OCI-LY1 (cell line): ENCODE measurements at regions not wholly inside any gene's neighbourhood (a gene's known extent, or its start where the extent isn't known, plus 50 kb on each side); places are given as distances from the start of the nearest gene placed in this dataset.

Experiments used
- H2AFZ ChIP-seq: fragments of 200-600 bp; sonication (generic), shearing (Covaris generic); 2 replicates; pipeline ENCODE4 v1.6.0; 2014; ENCODE audit warnings: antibody characterized with exemption, mild to moderate bottlenecking, low read length
- H3F3A ChIP-seq: fragments of 200-600 bp; sonication (generic), shearing (Covaris generic); 2 replicates; pipeline ENCODE4 v1.6.0; 2014; ENCODE audit warnings: mild to moderate bottlenecking, antibody characterized with exemption, low read length, moderate library complexity; ENCODE audit not compliant: insufficient read depth
- H3K27ac ChIP-seq: fragments of 200-600 bp; sonication (generic); 2 replicates; pipeline ENCODE4 v1.5.1; 2014; ENCODE audit warnings: low read length, mixed run types, mild to moderate bottlenecking, low read depth; ENCODE audit not compliant: poor library complexity, severe bottlenecking
- H3K27me3 ChIP-seq: fragments of 200-600 bp; sonication (generic); 2 replicates; pipeline ENCODE4 v1.6.0; 2014; ENCODE audit warnings: antibody characterized with exemption, mild to moderate bottlenecking, low read length, moderate library complexity; ENCODE audit not compliant: insufficient read depth
- H3K36me3 ChIP-seq: fragments of 200-600 bp; sonication (generic); 2 replicates; pipeline ENCODE4 v1.6.1; 2014; ENCODE audit warnings: mild to moderate bottlenecking, antibody characterized with exemption, low read length, moderate library complexity, mixed read lengths; ENCODE audit not compliant: insufficient read depth
- H3K4me1 ChIP-seq: fragments of 200-600 bp; sonication (generic); 2 replicates; pipeline ENCODE4 v1.5.1; 2014; ENCODE audit warnings: mild to moderate bottlenecking, low read length, moderate library complexity; ENCODE audit not compliant: insufficient read depth, severe bottlenecking
- H3K4me2 ChIP-seq: fragments of 200-600 bp; sonication (generic), shearing (Covaris generic); 2 replicates; pipeline ENCODE4 v1.6.1; 2014; ENCODE audit warnings: low read length
- H3K4me3 ChIP-seq: fragments of 200-600 bp; sonication (generic); 2 replicates; pipeline ENCODE4 v1.5.1; 2014; ENCODE audit warnings: low read length, low read depth, mild to moderate bottlenecking, mixed read lengths; ENCODE audit not compliant: poor library complexity, severe bottlenecking
- H3K79me2 ChIP-seq: fragments of 200-600 bp; shearing (Covaris generic); 2 replicates; pipeline ENCODE4 v1.6.1; 2016; ENCODE audit warnings: mixed run types, low read length, mixed read lengths; ENCODE audit not compliant: insufficient read depth
- H3K9ac ChIP-seq: fragments of 200-600 bp; sonication (generic), shearing (Covaris generic); 2 replicates; pipeline ENCODE4 v1.6.1; 2014; ENCODE audit warnings: mild to moderate bottlenecking, low read length, mixed read lengths
- H3K9me2 ChIP-seq: fragments of 200-600 bp; sonication (generic), shearing (Covaris generic); 2 replicates; pipeline ENCODE4 v1.6.1; 2014; ENCODE audit warnings: low read depth, mild to moderate bottlenecking, low read length, mixed read lengths
- H3K9me3 ChIP-seq: fragments of 200-600 bp; shearing (Covaris generic); 2 replicates; pipeline ENCODE4 v1.6.1; 2014; ENCODE audit warnings: low read length, mixed read lengths
- H4K20me1 ChIP-seq: fragments of 200-600 bp; sonication (generic), shearing (Covaris generic); 2 replicates; pipeline ENCODE4 v1.6.0; 2016; ENCODE audit warnings: mild to moderate bottlenecking, low read length; ENCODE audit not compliant: insufficient read depth
- EZH2 ChIP-seq: fragments of 200-600 bp; sonication (generic), shearing (Covaris generic); IDR thresholded peaks from 2 replicates; pipeline ENCODE4 v1.8.0; 2017; ENCODE audit warnings: borderline replicate concordance, mixed run types, mild to moderate bottlenecking, antibody characterized with exemption, low read length, moderate library complexity, mixed read lengths
- TF ChIP-seq, protein P1 (sequence below): fragments of 200-600 bp; sonication (generic), shearing (Covaris generic); IDR thresholded peaks from 2 replicates; pipeline ENCODE4 v1.5.1; 2017; ENCODE audit warnings: mild to moderate bottlenecking, antibody characterized with exemption, low read length, moderate library complexity, mixed read lengths

GRCh38 chr5:154570572-154571324 is 92.7 kb upstream of the HAND1 start:
- H3K4me3 ChIP-seq = no peak overlapping the region
- no peaks in the 10 kb centered on the region for H3K9me2 ChIP-seq
- no peaks in the 10 kb centered on the region for H3K79me2 ChIP-seq
- no peak overlapping the region for H3K4me2 ChIP-seq
- H4K20me1 ChIP-seq = no peaks in the 10 kb centered on the region
- H3K27me3 ChIP-seq = no peaks in the 10 kb centered on the region
- H3K9me3 ChIP-seq = no peaks in the 10 kb centered on the region
- no peak for TF ChIP-seq EZH2
- TF ChIP-seq, protein P1, sequence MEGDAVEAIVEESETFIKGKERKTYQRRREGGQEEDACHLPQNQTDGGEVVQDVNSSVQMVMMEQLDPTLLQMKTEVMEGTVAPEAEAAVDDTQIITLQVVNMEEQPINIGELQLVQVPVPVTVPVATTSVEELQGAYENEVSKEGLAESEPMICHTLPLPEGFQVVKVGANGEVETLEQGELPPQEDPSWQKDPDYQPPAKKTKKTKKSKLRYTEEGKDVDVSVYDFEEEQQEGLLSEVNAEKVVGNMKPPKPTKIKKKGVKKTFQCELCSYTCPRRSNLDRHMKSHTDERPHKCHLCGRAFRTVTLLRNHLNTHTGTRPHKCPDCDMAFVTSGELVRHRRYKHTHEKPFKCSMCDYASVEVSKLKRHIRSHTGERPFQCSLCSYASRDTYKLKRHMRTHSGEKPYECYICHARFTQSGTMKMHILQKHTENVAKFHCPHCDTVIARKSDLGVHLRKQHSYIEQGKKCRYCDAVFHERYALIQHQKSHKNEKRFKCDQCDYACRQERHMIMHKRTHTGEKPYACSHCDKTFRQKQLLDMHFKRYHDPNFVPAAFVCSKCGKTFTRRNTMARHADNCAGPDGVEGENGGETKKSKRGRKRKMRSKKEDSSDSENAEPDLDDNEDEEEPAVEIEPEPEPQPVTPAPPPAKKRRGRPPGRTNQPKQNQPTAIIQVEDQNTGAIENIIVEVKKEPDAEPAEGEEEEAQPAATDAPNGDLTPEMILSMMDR = no peak
- H2AFZ ChIP-seq = no peak overlapping the region
- H3K9ac ChIP-seq = no peak overlapping the region
- no peaks in the 10 kb centered on the region for H3F3A ChIP-seq
- H3K27ac ChIP-seq = no peak overlapping the region
- H3K4me1 ChIP-seq = no peaks in the 10 kb centered on the region
- H3K36me3 ChIP-seq = no peaks in the 10 kb centered on the region

GRCh38 chr5:154568589-154568988 is 90.6 kb upstream of the HAND1 start:
- Histone ChIP-seq H3K9ac (no peak overlapping the region), H3K27ac (no peak overlapping the region), H3K9me2 (no peaks in the 10 kb centered on the region), H4K20me1 (no peaks in the 10 kb centered on the region), H3F3A (no peaks in the 10 kb centered on the region), H2AFZ (no peak overlapping the region), H3K4me2 (no peak overlapping the region), H3K79me2 (no peaks in the 10 kb centered on the region), H3K36me3 (no peaks in the 10 kb centered on the region), H3K9me3 (no peaks in the 10 kb centered on the region), H3K4me3 (no peak overlapping the region), H3K4me1 (no peaks in the 10 kb centered on the region), H3K27me3 (no peaks in the 10 kb centered on the region; the same call in 1 of the 2 replicates)
- no peak for TF ChIP-seq EZH2
- TF ChIP-seq, protein P1 = no peak

DNA sequence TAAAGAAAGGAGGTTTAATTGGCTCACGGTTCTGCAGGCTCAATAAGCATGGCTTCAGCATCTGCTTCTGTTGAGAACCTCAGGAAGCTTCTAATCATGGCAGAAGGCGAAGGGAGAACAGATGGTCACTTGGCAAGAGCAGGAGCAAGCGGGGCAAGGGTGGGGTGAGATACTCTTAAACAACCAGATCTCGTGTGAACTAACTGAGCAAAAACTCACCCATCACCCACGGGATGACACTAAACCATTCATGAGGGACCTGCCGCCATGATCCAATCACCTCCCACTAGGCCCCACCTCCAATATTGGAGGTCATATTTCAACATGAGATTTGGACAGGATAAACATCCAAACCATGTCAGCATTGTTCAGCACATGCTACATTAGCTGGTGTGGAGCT is 89.1 kb upstream of the HAND1 start:
- Histone ChIP-seq H3K4me2 (no peak overlapping the region), H4K20me1 (no peaks in the 10 kb centered on the region), H3K27ac (no peak overlapping the region), H3K79me2 (no peaks in the 10 kb centered on the region), H3K27me3 (peaks cover 3% of the 10 kb centered on the region; the same call in 1 of the 2 replicates), H3K9ac (no peak overlapping the region), H3K36me3 (no peaks in the 10 kb centered on the region), H3F3A (no peaks in the 10 kb centered on the region), H3K4me3 (no peak overlapping the region), H3K4me1 (no peaks in the 10 kb centered on the region), H3K9me3 (no peaks in the 10 kb centered on the region), H3K9me2 (no peaks in the 10 kb centered on the region), H2AFZ (no peak overlapping the region)
- TF ChIP-seq, protein P1 = no peak
- TF ChIP-seq EZH2 = no peak
